Activated CD8-positive, alpha-beta T cell treated with anti-CD3 and anti-CD28 coated beads for 36 hours (primary cell): ENCODE measurements at regions not wholly inside any gene's neighbourhood (a gene's known extent, or its start where the extent isn't known, plus 50 kb on each side); places are given as distances from the start of the nearest gene placed in this dataset.

Source experiments
- ATAC-seq: fragments of 200-7000 bp; cut with Tn5 transposase; one replicate; pipeline ENCODE4 v1.10.0; 2021; ENCODE audit warnings: mild to moderate bottlenecking, moderate library complexity
- CTCF ChIA-PET: fragments of 350-600 bp; sonication (Branson Sonifier 250); formaldehyde crosslinking; loops from one replicate; lab custom pipeline; 2021; ENCODE audit warnings: antibody characterized with exemption; lab: Charles Lee
- POLR2A ChIA-PET: fragments of 350-600 bp; sonication (Branson Sonifier 250); formaldehyde crosslinking; loops from one replicate; lab custom pipeline; 2021; ENCODE audit warnings: antibody characterized with exemption; lab: Charles Lee
- DNase-seq: peaks from one replicate; pipeline ENCODE4 v3.0.0-alpha.2; 2020
- H3K27ac Mint-ChIP-seq: one replicate; pipeline ENCODE4 v1.8.0; 2021; ENCODE audit warnings: mild to moderate bottlenecking, mixed read lengths
- H3K27me3 Mint-ChIP-seq: one replicate; pipeline ENCODE4 v1.8.0; 2021; ENCODE audit warnings: mixed read lengths
- H3K36me3 Mint-ChIP-seq: one replicate; pipeline ENCODE4 v1.8.0; 2021; ENCODE audit warnings: low read depth, mixed read lengths
- H3K4me1 Mint-ChIP-seq: one replicate; pipeline ENCODE4 v1.8.0; 2021; ENCODE audit warnings: low read depth, mixed read lengths
- H3K4me3 Mint-ChIP-seq: one replicate; pipeline ENCODE4 v1.8.0; 2021; ENCODE audit warnings: mild to moderate bottlenecking, moderate library complexity, mixed read lengths
- H3K9me3 Mint-ChIP-seq: one replicate; pipeline ENCODE4 v1.8.0; 2021; ENCODE audit warnings: mixed read lengths
- CTCF ChIP-seq: fragments of 200-600 bp; IDR thresholded peaks from one replicate; pipeline ENCODE4 v1.8.0; 2022; ENCODE audit warnings: antibody characterized with exemption, mild to moderate bottlenecking
- intact Hi-C: fragments of 100-400 bp; cut with micrococcal nuclease; formaldehyde crosslinking; loops from one replicate; pipeline ENCODE4 v1.10.0; 2022

- peaks cover 7% of the 10 kb centered on the region for H3K9me3 Mint-ChIP-seq
- POLR2A ChIA-PET: no interaction called here
- H3K27me3 Mint-ChIP-seq: no peaks in the 10 kb centered on the region
- H3K4me1 Mint-ChIP-seq: no peaks in the 10 kb centered on the region
- H3K27ac Mint-ChIP-seq: no peak overlapping the region
- no peaks in the 10 kb centered on the region for H3K36me3 Mint-ChIP-seq
- CTCF ChIA-PET: no interaction called here
- DNase-seq (no peak), ATAC-seq (no peak)
- intact Hi-C loops: no loop called here
- no peak for TF ChIP-seq CTCF
- no peak overlapping the region for H3K4me3 Mint-ChIP-seq
Observed at GRCh38 chr1:189510827-189511226, 966.8 kb downstream of the BRINP3 start.

- H3K4me3 Mint-ChIP-seq: no peak overlapping the region
- no peak for TF ChIP-seq CTCF
- no peak for DNase-seq
- H3K36me3 Mint-ChIP-seq: no peaks in the 10 kb centered on the region
- no peak overlapping the region for H3K27ac Mint-ChIP-seq
- peaks cover 7% of the 10 kb centered on the region for H3K9me3 Mint-ChIP-seq
- CTCF ChIA-PET: no interaction called here
- POLR2A ChIA-PET: no interaction called here
- no peaks in the 10 kb centered on the region for H3K27me3 Mint-ChIP-seq
- intact Hi-C loops: no loop called here
- H3K4me1 Mint-ChIP-seq: no peaks in the 10 kb centered on the region
- ATAC-seq: no peak
Observed at GRCh38 chr1:189513091-189513490, 964.6 kb downstream of the BRINP3 start.

- POLR2A ChIA-PET: no interaction called here
- CTCF ChIA-PET: no interaction called here
- DNase-seq (no peak), ATAC-seq (no peak)
- intact Hi-C loops: no loop called here
- no peaks in the 10 kb centered on the region for H3K4me1 Mint-ChIP-seq
- H3K9me3 Mint-ChIP-seq: peaks cover 14% of the 10 kb centered on the region
- no peaks in the 10 kb centered on the region for H3K36me3 Mint-ChIP-seq
- H3K27ac Mint-ChIP-seq: no peak overlapping the region
- H3K4me3 Mint-ChIP-seq: no peak overlapping the region
- TF ChIP-seq CTCF: no peak
- H3K27me3 Mint-ChIP-seq: no peaks in the 10 kb centered on the region
Observed at GRCh38 chr1:189522441-189522840, 955.2 kb downstream of the BRINP3 start.

GRCh38 chr1:189524501-189524900 lies 953.2 kb downstream of the BRINP3 start:
- POLR2A ChIA-PET: no interaction called here

GRCh38 chr1:189530162-189530561 lies 947.5 kb downstream of the BRINP3 start:
- ChIA-PET POLR2A (no interaction called here), CTCF (no interaction called here)
- no peak overlapping the region for H3K27ac Mint-ChIP-seq
- H3K9me3 Mint-ChIP-seq: peaks cover 6% of the 10 kb centered on the region
- H3K27me3 Mint-ChIP-seq: no peaks in the 10 kb centered on the region
- H3K36me3 Mint-ChIP-seq: no peaks in the 10 kb centered on the region
- no peaks in the 10 kb centered on the region for H3K4me1 Mint-ChIP-seq
- intact Hi-C loops: no loop called here
- TF ChIP-seq CTCF: no peak
- no peak overlapping the region for H3K4me3 Mint-ChIP-seq
- no peak for ATAC-seq
- DNase-seq: no peak

More at GRCh38 chr1:189524501-189524900, 953.2 kb downstream of the BRINP3 start:
- no peak overlapping the region for H3K4me3 Mint-ChIP-seq
- CTCF ChIA-PET: no interaction called here
- no peaks in the 10 kb centered on the region for H3K4me1 Mint-ChIP-seq
- no peaks in the 10 kb centered on the region for H3K36me3 Mint-ChIP-seq
- ATAC-seq: no peak
- intact Hi-C loops: no loop called here
- TF ChIP-seq CTCF: no peak
- peaks cover 12% of the 10 kb centered on the region for H3K9me3 Mint-ChIP-seq
- DNase-seq: no peak
- no peak overlapping the region for H3K27ac Mint-ChIP-seq
- no peaks in the 10 kb centered on the region for H3K27me3 Mint-ChIP-seq
